ENCODE measurements at regions not wholly inside any gene's neighbourhood (a gene's known extent, or its start where the extent isn't known, plus 50 kb on each side); places are given as distances from the start of the nearest gene placed in this dataset.

DNA sequence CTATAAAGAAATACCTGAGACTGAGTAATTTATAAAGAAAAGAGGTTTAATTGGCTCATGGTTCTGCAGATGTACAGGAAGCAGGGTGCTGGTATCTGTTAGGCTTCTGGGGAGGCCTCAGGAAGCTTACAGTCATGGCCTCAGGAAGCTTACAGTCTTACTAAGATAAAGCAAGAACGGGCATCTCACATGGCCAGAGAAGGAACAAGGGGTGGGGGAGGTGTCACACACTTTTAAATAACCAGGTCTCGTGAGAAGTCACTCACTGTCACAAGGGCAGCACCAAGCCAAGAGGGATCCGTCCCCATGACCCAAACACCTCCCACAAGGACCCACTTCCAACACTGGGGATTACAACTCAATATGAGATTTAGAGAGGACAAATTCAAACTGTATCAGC is 192.8 kb upstream of the B3GAT1 start:
- 85% methylated on average over 3 of the region's 3 CpGs for WGBS
- TF ChIP-seq POLR2A (IDR thresholded peaks at IDR 0.05) (no peak), POLR2AphosphoS5 (IDR thresholded peaks at IDR 0.05) (no peak)
- TF ChIP-seq, protein P1, sequence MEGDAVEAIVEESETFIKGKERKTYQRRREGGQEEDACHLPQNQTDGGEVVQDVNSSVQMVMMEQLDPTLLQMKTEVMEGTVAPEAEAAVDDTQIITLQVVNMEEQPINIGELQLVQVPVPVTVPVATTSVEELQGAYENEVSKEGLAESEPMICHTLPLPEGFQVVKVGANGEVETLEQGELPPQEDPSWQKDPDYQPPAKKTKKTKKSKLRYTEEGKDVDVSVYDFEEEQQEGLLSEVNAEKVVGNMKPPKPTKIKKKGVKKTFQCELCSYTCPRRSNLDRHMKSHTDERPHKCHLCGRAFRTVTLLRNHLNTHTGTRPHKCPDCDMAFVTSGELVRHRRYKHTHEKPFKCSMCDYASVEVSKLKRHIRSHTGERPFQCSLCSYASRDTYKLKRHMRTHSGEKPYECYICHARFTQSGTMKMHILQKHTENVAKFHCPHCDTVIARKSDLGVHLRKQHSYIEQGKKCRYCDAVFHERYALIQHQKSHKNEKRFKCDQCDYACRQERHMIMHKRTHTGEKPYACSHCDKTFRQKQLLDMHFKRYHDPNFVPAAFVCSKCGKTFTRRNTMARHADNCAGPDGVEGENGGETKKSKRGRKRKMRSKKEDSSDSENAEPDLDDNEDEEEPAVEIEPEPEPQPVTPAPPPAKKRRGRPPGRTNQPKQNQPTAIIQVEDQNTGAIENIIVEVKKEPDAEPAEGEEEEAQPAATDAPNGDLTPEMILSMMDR (IDR thresholded peaks at IDR 0.05), result no peak
- Histone ChIP-seq H3K27ac (no peak overlapping the region), H3K4me3 (no peak overlapping the region), H3K9me3 (no peaks in the 10 kb centered on the region), H3K4me1 (replicated peaks) (no peaks in the 10 kb centered on the region), H3K27me3 (replicated peaks; ENCODE audit: insufficient read depth) (no peaks in the 10 kb centered on the region), H3K36me3 (no peaks in the 10 kb centered on the region)
- no peak for DNase-seq (ENCODE audit: low spot score)
- intact Hi-C loops (cut with DNase I), result no loop called here

DNA sequence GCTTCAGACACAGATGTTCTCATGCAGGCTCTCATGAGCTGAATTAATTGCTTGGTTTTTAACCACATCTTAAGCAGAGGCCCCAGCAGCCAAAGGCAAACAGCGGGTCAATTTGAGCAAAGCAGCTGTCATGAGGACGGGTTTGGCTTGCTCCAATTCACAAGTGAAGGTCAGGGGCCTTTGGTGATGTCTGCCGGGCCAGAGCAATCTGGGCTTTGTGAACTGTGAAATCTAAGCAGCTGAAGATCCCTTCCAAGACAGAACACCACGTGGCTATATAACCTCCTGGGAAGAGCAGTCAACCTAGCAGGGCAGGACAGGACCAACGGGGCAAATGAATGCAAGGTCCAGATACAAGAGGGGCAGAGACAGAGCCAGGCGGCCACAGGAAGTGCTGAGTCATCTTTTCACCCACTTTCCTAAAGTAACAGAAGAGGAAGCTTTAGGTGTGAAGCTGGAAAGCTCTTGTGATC is 187.3 kb upstream of the B3GAT1 start:
- no peaks in the 10 kb centered on the region for H3K4me1 ChIP-seq (replicated peaks)
- TF ChIP-seq POLR2AphosphoS5 (IDR thresholded peaks at IDR 0.05) (no peak), POLR2A (IDR thresholded peaks at IDR 0.05) (no peak)
- TF ChIP-seq, protein P1 (IDR thresholded peaks at IDR 0.05), result no peak
- no peak for DNase-seq (ENCODE audit: low spot score)
- no peak overlapping the region for H3K4me3 ChIP-seq
- 15% methylated on average over 6 of the region's 6 CpGs for WGBS
- H3K27me3 ChIP-seq (replicated peaks; ENCODE audit: insufficient read depth), result no peaks in the 10 kb centered on the region
- H3K9me3 ChIP-seq, result no peaks in the 10 kb centered on the region
- H3K36me3 ChIP-seq, result no peaks in the 10 kb centered on the region
- H3K27ac ChIP-seq, result no peak overlapping the region
- intact Hi-C loops (cut with DNase I), result no loop called here

DNA sequence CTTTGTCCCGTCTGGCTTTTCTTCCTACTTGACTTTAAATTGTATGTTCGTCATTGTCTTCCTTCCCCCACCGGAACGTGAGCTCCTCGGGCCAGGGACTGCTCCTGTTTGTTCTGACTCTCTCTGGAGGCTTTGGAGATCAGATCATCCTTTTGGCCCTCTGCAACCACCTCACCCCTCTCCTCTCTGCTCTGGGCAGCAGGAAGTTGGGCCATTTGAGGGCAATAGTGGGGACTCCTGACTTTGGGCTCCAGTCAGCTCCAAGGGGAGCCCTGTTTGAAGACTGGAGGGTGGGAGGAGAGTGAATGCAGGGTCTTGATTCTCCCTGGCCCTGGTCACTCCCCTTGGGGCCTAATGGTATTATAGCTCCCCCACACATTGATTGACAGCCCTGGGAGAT is 186.3 kb upstream of the B3GAT1 start:
- WGBS, result 60% methylated on average over 5 of the region's 5 CpGs
- intact Hi-C loops (cut with DNase I), result no loop called here
- Histone ChIP-seq H3K4me3 (no peak overlapping the region), H3K9me3 (no peaks in the 10 kb centered on the region), H3K27me3 (replicated peaks; ENCODE audit: insufficient read depth) (no peaks in the 10 kb centered on the region), H3K4me1 (replicated peaks) (no peaks in the 10 kb centered on the region), H3K36me3 (no peaks in the 10 kb centered on the region), H3K27ac (no peak overlapping the region)
- DNase-seq (ENCODE audit: low spot score), result no peak
- TF ChIP-seq, protein P1 (IDR thresholded peaks at IDR 0.05), result no peak
- TF ChIP-seq POLR2A (IDR thresholded peaks at IDR 0.05) (no peak), POLR2AphosphoS5 (IDR thresholded peaks at IDR 0.05) (no peak)

DNA sequence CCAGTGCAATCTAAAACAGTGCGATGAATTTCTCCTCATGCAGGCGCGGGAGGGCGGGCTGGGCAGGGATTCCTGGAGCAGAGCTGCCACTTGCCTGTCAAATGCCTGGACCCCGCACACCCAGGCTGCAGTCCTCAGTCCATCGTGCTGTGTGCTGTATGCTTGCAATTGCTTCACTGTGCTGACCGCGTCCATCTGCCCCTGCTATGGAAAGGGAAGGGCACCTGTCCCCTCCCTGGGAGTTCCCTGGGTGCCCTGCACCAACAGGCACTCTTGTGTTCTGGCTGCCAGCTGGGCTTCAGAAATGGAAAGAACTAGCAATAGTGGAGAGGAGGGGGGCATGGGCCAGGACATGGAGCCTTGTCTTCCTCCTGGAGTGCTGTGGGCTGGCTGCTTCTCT is 185.4 kb upstream of the B3GAT1 start:
- H3K4me3 ChIP-seq, result no peak overlapping the region
- no peaks in the 10 kb centered on the region for H3K9me3 ChIP-seq
- intact Hi-C loops (cut with DNase I), result no loop called here
- H3K36me3 ChIP-seq, result no peaks in the 10 kb centered on the region
- WGBS, result 93% methylated on average over 8 of the region's 8 CpGs
- TF ChIP-seq, protein P1 (IDR thresholded peaks at IDR 0.05), result no peak
- TF ChIP-seq POLR2A (IDR thresholded peaks at IDR 0.05) (no peak), POLR2AphosphoS5 (IDR thresholded peaks at IDR 0.05) (no peak)
- no peak overlapping the region for H3K27ac ChIP-seq
- no peak for DNase-seq (ENCODE audit: low spot score)
- H3K27me3 ChIP-seq (replicated peaks; ENCODE audit: insufficient read depth), result no peaks in the 10 kb centered on the region
- H3K4me1 ChIP-seq (replicated peaks), result no peaks in the 10 kb centered on the region

DNA sequence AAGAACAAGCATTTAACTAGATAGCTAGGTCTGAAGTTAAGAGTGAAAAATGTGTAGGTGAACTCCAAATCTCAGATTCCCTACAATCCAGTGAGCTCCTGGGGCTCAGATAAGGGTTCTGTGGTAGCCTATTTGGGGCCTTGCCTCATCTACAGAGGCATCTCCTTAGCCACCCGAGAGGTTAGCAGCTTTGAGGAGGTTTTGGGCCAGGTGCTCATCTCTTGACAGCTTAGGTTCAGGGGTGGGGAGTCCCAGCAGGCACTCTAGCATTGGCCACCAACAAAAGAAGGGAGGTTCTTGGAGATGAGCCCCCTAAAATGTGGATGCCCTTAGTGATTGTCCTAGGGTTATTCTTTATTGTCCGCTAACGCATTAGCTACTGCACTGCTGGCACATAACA is 184.4 kb upstream of the B3GAT1 start:
- H3K27ac ChIP-seq, result no peak overlapping the region
- intact Hi-C loops (cut with DNase I), result no loop called here
- 94% methylated on average over 3 of the region's 3 CpGs for WGBS
- H3K36me3 ChIP-seq, result no peaks in the 10 kb centered on the region
- no peak for DNase-seq (ENCODE audit: low spot score)
- no peak overlapping the region for H3K4me3 ChIP-seq
- no peaks in the 10 kb centered on the region for H3K4me1 ChIP-seq (replicated peaks)
- no peaks in the 10 kb centered on the region for H3K9me3 ChIP-seq
- TF ChIP-seq POLR2AphosphoS5 (IDR thresholded peaks at IDR 0.05), result no peak
- H3K27me3 ChIP-seq (replicated peaks; ENCODE audit: insufficient read depth), result no peaks in the 10 kb centered on the region

All from prostate gland (tissue), 2 donors.